ENCODE measurements at regions not wholly inside any gene's neighbourhood (a gene's known extent, or its start where the extent isn't known, plus 50 kb on each side); places are given as distances from the start of the nearest gene placed in this dataset.

- Histone ChIP-seq H3K79me2 (ENCODE audit: control insufficient read depth, insufficient read depth, low read length) (no peaks in the 10 kb centered on the region), H3K9me3 (replicated peaks; ENCODE audit: control insufficient read depth, insufficient read depth, low read length) (no peaks in the 10 kb centered on the region), H3K36me3 (ENCODE audit: control insufficient read depth in 2 of 2, insufficient read depth in 2 of 2, low read length in 1 of 2) (no peaks in the 10 kb centered on the region), H3K4me1 (ENCODE audit: control insufficient read depth, insufficient read depth, low read length) (no peaks in the 10 kb centered on the region), H3K27me3 (replicated peaks in 1 of 2; ENCODE audit: control insufficient read depth in 2 of 2, insufficient read depth in 2 of 2, low read length in 1 of 2) (no peaks in the 10 kb centered on the region; a peak in 1 of 4 replicates), H3K27ac (ENCODE audit: control insufficient read depth, insufficient read depth) (no peak overlapping the region), H3K4me2 (ENCODE audit: control insufficient read depth, insufficient read depth) (no peak overlapping the region), H2AFZ (ENCODE audit: control insufficient read depth, low read depth, low read length) (no peak overlapping the region), H4K20me1 (ENCODE audit: control insufficient read depth, insufficient read depth) (no peaks in the 10 kb centered on the region), H3K9ac (ENCODE audit: control insufficient read depth, insufficient read depth, low read length) (no peak overlapping the region), H3K4me3 (no peak overlapping the region)
- RAD21 ChIA-PET (ENCODE audit: unreplicated experiment) = interaction anchor here (0.8 to 1.0 kb wide), 3 partner anchors 54 to 69 kb away, joined by 3 read pairs; no protein-coding TSS in a partner anchor
- intact Hi-C loops (cut with micrococcal nuclease; ENCODE audit: unreplicated experiment) = no loop called here
- CTCF ChIA-PET = interaction anchor here (1.0 to 1.2 kb wide), 2 partner anchors 11 to 31 kb away, joined by 3 to 4 read pairs; no protein-coding TSS in a partner anchor
- TF ChIP-seq SKIL (IDR thresholded peaks at IDR 0.05; ENCODE audit: low read depth, poor library complexity, severe bottlenecking) (no peak), EZH2 (IDR thresholded peaks at IDR 0.05; ENCODE audit: borderline replicate concordance, control insufficient read depth, low read depth, low read length) (no peak), ZNF622 (IDR thresholded peaks at IDR 0.05) (no peak), SREBF1 (IDR thresholded peaks at IDR 0.05; ENCODE audit: low read length) (no peak), ZBED1 (IDR thresholded peaks at IDR 0.05; ENCODE audit: borderline replicate concordance) (no peak), CHD4 (IDR thresholded peaks at IDR 0.05) (no peak), NKRF (conservative IDR thresholded peaks at IDR 0.05) (no peak), MTA3 (IDR thresholded peaks at IDR 0.05; ENCODE audit: borderline replicate concordance, low read length) (no peak), CREB1 (IDR thresholded peaks at IDR 0.05; ENCODE audit: low read depth) (no peak)
- TF ChIP-seq, protein P1, sequence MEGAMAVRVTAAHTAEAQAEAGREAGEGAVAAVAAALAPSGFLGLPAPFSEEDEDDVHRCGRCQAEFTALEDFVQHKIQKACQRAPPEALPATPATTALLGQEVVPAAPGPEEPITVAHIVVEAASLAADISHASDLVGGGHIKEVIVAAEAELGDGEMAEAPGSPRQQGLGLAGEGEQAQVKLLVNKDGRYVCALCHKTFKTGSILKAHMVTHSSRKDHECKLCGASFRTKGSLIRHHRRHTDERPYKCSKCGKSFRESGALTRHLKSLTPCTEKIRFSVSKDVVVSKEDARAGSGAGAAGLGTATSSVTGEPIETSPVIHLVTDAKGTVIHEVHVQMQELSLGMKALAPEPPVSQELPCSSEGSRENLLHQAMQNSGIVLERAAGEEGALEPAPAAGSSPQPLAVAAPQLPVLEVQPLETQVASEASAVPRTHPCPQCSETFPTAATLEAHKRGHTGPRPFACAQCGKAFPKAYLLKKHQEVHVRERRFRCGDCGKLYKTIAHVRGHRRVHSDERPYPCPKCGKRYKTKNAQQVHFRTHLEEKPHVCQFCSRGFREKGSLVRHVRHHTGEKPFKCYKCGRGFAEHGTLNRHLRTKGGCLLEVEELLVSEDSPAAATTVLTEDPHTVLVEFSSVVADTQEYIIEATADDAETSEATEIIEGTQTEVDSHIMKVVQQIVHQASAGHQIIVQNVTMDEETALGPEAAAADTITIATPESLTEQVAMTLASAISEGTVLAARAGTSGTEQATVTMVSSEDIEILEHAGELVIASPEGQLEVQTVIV (IDR thresholded peaks at IDR 0.05; ENCODE audit: borderline replicate concordance, partially characterized antibody) = no peak
- ATAC-seq = no peak
- DNase-seq (ENCODE audit: low read depth, low spot score) = no peak
- in situ Hi-C loops (cut with MboI) = no loop called here
- no TSS peak for BruUV-seq (replicated peaks)
- SMC1A ChIA-PET (ENCODE audit: uncharacterized antibody, unreplicated experiment) = interaction anchor here (0.6 to 2.2 kb wide), 7 partner anchors 12 to 146 kb away, joined by 3 to 9 read pairs (median 4); no protein-coding TSS in a partner anchor
- 23% methylated on average over 6 of the region's 6 CpGs for WGBS (ENCODE audit: insufficient coverage, insufficient replicate concordance, low lambda C conversion rate, missing lambda C conversion rate)
- POLR2A ChIA-PET = no interaction called here
- FAIRE-seq = no peak
Observed at GRCh38 chr3:150348500-150348899, 59.6 kb upstream of the TSC22D2 start.
